ENCODE measurements at regions not wholly inside any gene's neighbourhood (a gene's known extent, or its start where the extent isn't known, plus 50 kb on each side); places are given as distances from the start of the nearest gene placed in this dataset.

GRCh38 chrX:42530027-42530426, 247.9 kb downstream of the PPP1R2C start:
- no peak for DNase-seq (ENCODE audit: extremely low read depth in 1 of 2, low read depth in 1 of 2)

GRCh38 chrX:42524379-42524778, 253.6 kb downstream of the PPP1R2C start:
- DNase-seq (ENCODE audit: extremely low read depth in 1 of 2, low read depth in 1 of 2) = no peak

- no peak for DNase-seq (ENCODE audit: extremely low read depth in 1 of 2, low read depth in 1 of 2)
Observed at GRCh38 chrX:42519666-42520231, 258.2 kb downstream of the PPP1R2C start.

- no peak for DNase-seq (ENCODE audit: extremely low read depth in 1 of 2, low read depth in 1 of 2)
Observed at GRCh38 chrX:42515939-42516338, 262.0 kb downstream of the PPP1R2C start.

GRCh38 chrX:42505016-42505415, 272.9 kb downstream of the PPP1R2C start:
- no peak for DNase-seq (ENCODE audit: extremely low read depth in 1 of 2, low read depth in 1 of 2)

- no peak for DNase-seq (ENCODE audit: extremely low read depth in 1 of 2, low read depth in 1 of 2)
Observed at GRCh38 chrX:42499620-42500019, 278.3 kb downstream of the PPP1R2C start.

- DNase-seq (ENCODE audit: extremely low read depth in 1 of 2, low read depth in 1 of 2) = no peak
Observed at GRCh38 chrX:42497356-42497755, 280.6 kb downstream of the PPP1R2C start.

GRCh38 chrX:42496239-42496638, 281.7 kb downstream of the PPP1R2C start:
- DNase-seq (ENCODE audit: extremely low read depth in 1 of 2, low read depth in 1 of 2) = no peak

GRCh38 chrX:42495139-42495538, 282.8 kb downstream of the PPP1R2C start:
- no peak for DNase-seq (ENCODE audit: extremely low read depth in 1 of 2, low read depth in 1 of 2)

- DNase-seq (ENCODE audit: extremely low read depth in 1 of 2, low read depth in 1 of 2) = no peak
Observed at GRCh38 chrX:42491137-42491907, 286.6 kb downstream of the PPP1R2C start.

GRCh38 chrX:42490111-42490510, 287.9 kb downstream of the PPP1R2C start:
- no peak for DNase-seq (ENCODE audit: extremely low read depth in 1 of 2, low read depth in 1 of 2)

GRCh38 chrX:42485601-42486000, 292.4 kb downstream of the PPP1R2C start:
- no peak for DNase-seq (ENCODE audit: extremely low read depth in 1 of 2, low read depth in 1 of 2)

GRCh38 chrX:42484233-42484632, 293.7 kb downstream of the PPP1R2C start:
- DNase-seq (ENCODE audit: extremely low read depth in 1 of 2, low read depth in 1 of 2) = no peak

GRCh38 chrX:42477396-42477795, 300.6 kb downstream of the PPP1R2C start:
- DNase-seq (ENCODE audit: extremely low read depth in 1 of 2, low read depth in 1 of 2) = no peak

- no peak for DNase-seq (ENCODE audit: extremely low read depth in 1 of 2, low read depth in 1 of 2)
Observed at GRCh38 chrX:42472727-42473126, 305.2 kb downstream of the PPP1R2C start.

GRCh38 chrX:42466332-42467046, 311.5 kb downstream of the PPP1R2C start:
- no peak for DNase-seq (ENCODE audit: extremely low read depth in 1 of 2, low read depth in 1 of 2)

GRCh38 chrX:42465821-42466220, 312.1 kb downstream of the PPP1R2C start:
- DNase-seq (ENCODE audit: extremely low read depth in 1 of 2, low read depth in 1 of 2) = no peak

- no peak for DNase-seq (ENCODE audit: extremely low read depth in 1 of 2, low read depth in 1 of 2)
Observed at GRCh38 chrX:42463706-42464490, 314.1 kb downstream of the PPP1R2C start.

GRCh38 chrX:42462917-42463316, 315.0 kb downstream of the PPP1R2C start:
- no peak for DNase-seq (ENCODE audit: extremely low read depth in 1 of 2, low read depth in 1 of 2)

GRCh38 chrX:42460706-42461105, 317.3 kb downstream of the PPP1R2C start:
- DNase-seq (ENCODE audit: extremely low read depth in 1 of 2, low read depth in 1 of 2) = no peak

- no peak for DNase-seq (ENCODE audit: extremely low read depth in 1 of 2, low read depth in 1 of 2)
Observed at GRCh38 chrX:42459735-42460134, 318.2 kb downstream of the PPP1R2C start.

Measured in stimulated activated CD8-positive, alpha-beta memory T cell treated with anti-CD3 and anti-CD28 coated beads, Interleukin-7, amount 100 ng/mL, for 48 hours (primary cell).